ENCODE measurements at regions not wholly inside any gene's neighbourhood (a gene's known extent, or its start where the extent isn't known, plus 50 kb on each side); places are given as distances from the start of the nearest gene placed in this dataset.
"Not testable (repeated sequence)": the region's sequence is repeated elsewhere in the genome, so short reads cannot be mapped to it uniquely, and the experiment has no call there.

DNA sequence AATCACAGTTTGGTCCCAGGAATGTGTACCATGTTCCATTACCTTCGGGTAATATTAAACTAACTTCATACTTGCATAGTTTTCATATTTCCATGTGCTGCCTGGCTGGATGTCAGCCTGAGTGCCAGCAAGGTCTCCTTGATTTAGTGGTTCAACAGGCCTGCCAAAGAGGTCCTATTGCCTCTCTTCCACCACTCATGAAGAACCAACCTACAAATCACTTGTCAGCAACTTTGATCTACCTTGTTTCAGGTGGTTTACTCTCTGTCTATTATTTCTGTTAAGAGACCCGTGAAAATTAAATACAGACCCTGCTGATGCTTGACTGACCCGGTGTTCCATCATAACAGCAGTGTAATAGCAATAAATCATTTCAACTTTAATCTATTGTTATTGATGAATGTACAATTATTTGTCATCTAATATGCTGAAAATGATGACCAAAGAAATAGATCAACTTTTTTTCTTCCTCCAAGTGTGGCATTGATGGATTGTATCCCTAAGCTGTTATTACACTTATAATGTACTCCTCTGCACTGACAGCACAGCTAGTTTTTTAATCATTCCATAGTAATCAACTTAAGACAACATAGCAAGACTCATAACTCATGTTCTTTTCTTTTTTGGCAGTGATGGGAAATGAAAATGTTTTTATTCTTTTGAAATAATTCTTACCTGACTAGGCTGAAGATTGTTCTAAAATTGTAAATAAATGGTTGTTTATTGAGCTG lies 1220.2 kb upstream of the ACVR2A start:
- no peak for DNase-seq

DNA sequence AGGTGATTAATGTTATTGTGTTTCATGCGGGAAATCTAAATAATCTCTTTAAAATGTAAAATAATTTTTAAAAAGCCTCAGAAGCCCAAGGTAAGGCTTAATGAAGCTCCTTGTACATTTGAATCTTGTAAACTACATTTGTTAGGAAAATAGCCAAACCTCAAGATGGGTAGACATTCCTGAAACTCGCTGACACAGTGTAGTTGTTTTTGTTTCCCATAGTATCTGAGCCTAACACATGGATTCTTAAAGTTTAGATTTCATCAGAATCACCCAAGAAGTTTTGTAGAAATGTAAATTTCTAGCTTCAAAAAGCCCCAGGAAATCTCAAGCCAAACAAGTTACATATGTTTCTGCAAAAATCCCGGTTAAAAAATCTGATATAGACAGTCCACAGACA lies 1221.1 kb upstream of the ACVR2A start:
- no peak for DNase-seq

- DNase-seq, result no peak
Measured at GRCh38 chr2:146621656-146622055, 1223.2 kb upstream of the ACVR2A start.

DNA sequence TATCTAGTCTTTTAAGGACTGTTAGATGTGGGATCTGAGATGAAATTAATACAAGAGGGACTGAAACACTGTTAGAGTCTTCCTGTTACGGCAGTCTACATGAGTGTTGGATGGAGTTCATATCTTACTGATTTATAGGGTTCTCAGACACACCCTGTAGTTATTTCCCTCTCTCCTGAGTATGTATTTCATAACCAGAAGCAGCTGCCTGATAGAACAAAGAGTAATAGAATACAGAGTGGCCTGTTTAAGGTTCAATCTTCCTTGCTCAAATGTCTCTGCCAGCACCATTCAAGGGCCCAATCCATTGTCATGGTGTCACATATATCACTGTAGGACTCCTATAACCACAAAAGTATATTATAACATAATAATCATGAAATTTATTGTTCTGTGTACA lies 1229.1 kb upstream of the ACVR2A start:
- DNase-seq, result no peak

GRCh38 chr2:146608490-146608889 lies 1236.3 kb upstream of the ACVR2A start:
- no peak for DNase-seq

DNA sequence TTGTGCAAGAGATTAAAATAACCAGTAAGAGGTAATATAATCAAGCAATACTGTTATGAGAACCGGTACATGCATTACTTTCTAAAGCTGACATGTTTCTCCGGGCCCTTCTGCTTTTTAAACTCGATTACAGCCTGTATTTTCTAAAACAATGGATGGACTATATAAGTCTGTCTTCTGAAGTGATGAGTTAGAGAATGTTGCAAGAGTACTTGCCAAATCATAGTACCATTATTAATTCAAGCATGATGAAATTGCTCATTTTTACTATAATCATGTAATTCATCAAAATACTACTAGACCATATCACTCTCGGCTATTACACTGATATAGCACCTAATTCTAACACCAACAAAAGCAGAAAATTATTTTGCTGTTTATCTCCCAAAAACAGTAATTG lies 1240.3 kb upstream of the ACVR2A start:
- no peak for DNase-seq

DNA sequence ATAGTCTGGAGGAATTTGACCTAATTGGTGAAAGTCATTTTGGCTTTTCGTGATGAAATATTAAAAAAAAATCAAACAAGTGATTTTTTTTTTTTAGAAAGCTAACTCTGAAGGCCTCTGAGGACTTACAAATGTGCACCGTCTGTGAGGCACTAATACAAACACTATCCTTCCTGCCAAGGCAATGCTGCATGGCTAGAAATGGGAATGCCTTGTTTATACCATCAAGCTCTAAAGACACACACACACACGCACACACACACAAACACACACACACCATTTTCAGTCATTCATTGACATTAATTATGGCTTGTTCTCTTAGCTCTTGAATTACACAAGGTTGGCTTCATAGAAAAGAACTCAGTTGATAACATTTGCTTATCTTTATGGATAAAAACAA lies 1242.0 kb upstream of the ACVR2A start:
- DNase-seq, result no peak

- DNase-seq, result no peak
Measured at GRCh38 chr2:146602383-146602782, 1242.4 kb upstream of the ACVR2A start.

DNA sequence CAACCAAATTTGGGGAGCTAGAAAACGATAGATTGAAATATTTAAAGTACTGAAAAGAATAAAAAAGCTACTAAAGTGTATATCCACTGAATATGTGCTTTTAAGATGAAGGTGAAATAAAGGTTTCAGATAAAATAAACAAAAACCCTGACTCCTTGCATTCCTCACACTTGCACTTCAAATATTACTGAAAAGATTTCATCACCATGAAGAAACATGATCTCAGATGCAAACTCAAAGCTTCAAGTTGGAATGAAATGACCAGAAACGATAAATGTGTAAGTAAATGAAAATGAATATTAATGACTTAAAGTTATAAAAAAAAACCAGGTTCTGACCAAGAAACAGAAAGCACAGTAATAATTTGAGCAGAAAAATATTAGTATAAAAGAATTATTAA lies 1246.0 kb upstream of the ACVR2A start:
- no peak for DNase-seq

DNA sequence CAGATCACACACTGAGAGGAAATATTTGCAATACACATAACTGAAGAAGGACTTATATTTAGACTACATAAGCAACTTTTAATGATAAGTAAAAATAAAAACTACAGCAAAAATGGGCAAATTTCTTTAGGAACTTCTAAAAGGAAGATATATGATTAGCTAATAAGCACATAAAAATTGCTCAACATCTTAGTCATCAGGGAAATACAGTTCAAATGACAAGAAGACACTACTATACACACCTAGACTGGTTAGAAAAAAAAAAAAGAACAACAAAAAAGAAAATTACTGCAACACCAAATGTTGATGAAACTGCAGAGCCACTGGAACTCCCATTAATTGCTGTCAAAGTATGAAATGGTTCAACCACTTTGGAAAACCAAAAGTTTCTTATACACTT lies 1247.5 kb upstream of the ACVR2A start:
- no peak for DNase-seq

- DNase-seq, result no peak
Measured at GRCh38 chr2:146591908-146592307, 1252.9 kb upstream of the ACVR2A start.

GRCh38 chr2:146587291-146587713 lies 1257.5 kb upstream of the ACVR2A start:
- DNase-seq, result no peak

DNA sequence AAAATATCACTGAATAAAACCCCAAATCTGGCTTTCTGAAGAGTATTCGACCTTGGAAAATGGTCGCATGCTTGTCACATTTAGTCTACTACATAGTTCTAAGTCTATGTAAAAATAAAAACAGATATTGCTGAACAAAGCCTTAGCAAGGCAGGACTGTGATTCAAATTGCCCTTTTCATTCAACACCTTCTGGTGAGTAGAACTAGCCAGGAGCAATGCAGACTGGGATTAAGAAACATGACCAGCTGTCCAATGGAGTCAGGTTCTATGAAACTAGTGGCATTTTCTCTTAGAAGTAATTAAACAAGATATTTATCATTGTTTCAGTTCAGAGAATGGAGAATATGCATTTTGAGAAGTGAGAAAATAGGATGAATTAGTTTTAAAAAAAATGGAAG lies 1260.5 kb upstream of the ACVR2A start:
- no peak for DNase-seq

- no peak for DNase-seq
Measured at GRCh38 chr2:146579147-146579930, 1265.5 kb upstream of the ACVR2A start.

DNA sequence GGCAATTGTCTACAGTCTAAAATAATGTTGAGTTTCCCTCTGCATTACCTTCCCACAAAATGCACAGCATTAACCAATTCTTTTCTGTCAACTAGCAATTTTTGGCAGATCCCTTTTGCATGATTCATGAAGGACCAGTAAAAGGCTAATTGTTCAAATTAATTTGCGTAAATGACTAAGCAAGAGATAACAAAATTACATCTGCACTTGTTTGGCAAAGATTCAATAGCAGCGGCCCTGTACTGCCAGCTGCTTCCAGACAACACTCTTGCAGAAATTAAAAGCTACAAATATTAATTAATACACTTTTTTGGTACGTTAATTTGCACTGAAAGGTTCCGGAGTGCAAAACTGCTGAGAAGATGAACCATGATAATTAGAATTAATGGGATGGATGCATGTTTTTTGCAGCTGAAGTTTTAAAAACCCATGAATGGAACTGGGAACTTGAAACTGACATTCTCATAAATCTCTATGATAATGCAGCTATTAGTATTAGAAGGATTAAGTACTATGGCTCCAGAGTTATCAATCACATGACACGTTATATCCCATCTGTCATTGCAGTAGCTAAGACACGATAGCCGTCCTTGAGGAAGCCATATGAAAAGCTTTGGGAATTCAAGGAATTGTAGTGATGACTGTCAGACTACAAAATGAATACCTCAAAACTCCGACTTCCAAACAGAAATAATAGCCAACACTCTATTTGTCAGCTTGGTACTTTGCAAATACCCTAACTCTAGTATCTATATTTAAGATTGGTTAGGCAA lies 1268.3 kb upstream of the ACVR2A start:
- DNase-seq, result no peak

DNA sequence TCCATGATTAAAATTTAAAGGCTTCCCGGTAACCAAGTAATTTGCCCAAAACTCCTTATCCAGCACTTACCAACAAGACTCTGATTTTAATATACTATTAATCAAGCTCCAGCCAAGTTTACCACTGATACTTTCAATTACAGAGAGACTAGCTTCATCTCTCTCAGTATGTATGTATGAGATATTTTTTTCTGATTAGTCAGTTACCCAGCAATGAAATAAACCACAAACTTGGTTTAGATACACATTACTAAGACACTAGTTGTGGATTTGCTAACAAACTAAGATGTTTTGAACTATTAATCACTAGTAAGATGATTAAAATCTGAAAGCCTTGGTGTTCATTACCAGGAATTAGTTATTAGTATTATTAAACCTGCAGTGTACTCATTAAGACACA lies 1272.2 kb upstream of the ACVR2A start:
- no peak for DNase-seq

DNA sequence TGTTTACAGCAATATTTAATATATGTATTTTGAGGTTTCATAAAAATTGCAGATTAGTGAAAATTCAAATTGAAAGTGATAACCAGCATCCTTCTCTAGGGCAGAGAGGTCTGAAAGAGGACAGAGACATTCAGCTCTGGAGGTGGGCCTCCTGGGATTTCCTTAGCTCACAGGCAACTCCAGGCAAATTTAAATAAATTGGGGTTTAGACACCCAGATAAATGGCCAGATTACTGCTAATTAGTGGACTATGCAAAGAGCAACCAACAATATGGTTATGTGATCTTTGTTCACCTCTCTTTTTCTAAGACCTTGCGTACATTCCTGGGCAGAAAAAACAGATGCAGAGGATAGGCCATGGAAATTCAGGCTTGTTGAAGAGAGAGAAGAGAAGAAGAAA lies 1282.8 kb upstream of the ACVR2A start:
- DNase-seq, result no peak

DNA sequence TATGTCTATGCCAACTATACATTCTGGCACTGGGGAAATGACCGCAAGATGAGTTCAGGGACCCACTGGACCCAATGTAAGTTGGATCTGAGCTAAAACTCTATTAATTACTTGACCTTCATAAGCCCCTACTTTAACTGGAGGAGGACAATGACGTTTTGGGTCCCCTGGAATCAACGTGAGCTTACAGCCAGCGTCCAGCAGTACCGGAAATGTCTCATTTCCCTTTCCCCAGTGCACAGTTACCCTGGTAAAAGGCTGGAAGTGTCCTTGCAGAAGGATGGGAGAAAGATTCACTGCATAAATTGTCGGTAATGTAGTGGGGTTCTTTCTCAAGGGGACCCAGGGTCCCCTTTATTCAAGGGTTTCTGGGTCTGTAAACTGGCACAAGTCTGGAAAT lies 1297.6 kb upstream of the ACVR2A start:
- DNase-seq, result no peak

DNA sequence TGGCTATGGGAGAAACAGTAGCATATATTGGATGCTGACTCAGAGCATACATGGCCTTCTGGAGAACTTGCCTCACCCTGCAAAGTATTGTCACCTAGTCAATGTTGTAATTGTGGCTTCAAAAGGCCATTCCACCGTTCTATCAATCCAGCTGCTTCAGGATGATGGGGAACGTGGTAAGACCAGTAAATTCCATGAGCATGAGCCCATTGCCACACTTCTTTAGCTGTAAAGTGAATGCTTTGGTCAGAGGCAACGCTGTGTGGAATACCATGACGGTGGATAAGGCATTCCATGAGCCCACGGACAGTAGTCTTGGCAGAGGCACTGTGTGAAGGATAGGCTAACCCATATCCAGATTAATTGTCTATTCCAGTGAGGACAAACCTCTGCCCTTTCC lies 1300.1 kb upstream of the ACVR2A start:
- no peak for DNase-seq

DNA sequence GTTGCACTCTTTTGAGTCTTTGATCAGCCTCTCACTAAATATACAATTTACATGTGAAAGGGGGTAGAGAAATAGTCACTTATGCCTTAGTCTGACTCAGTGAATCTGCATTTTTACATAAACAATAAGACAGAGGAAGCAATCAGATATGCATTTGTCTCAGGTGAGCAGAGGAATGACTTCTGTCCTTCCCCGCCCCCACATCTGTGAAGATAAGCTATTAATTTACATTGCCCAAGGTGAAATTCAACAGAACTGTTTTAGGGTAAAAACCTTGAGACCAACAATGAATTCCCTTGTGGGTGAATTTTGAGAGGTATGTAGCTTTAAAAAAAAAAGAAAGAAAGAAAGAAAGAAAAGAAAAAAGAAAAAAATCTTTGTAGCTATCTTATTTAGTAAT lies 1302.9 kb upstream of the ACVR2A start:
- DNase-seq, result no peak

DNA sequence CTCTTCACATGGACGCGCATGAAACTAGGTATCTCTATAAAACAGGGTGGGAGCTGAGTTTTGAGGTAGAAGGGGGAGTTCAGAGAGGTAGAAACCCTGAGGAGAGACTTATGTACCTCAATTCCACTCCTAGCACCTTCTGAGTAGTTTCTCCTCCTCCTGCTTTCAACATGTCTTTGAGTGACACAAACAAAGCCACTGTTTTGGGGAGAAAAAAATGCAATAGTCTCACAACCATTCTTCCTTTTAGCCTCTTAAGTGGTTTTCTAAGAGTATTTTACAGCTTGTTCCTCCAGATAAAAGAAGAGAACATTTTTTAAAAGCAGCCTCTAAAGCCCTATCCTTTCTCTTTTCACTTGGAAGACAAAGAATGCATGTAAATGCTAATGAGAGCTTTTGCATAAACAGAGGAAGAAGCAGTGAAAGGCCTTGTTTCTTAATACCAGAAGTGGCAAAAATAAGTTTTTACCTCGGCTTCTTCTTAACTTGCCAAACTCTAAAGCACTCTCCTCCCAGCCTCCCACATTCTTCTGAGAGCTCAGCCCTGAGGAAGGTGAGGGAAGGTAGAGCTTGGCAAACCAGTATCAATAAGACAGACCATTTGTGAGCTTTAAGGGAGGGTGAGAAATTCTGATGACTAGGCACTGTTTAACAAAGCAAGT lies 1304.4 kb upstream of the ACVR2A start:
- no peak for DNase-seq

DNA sequence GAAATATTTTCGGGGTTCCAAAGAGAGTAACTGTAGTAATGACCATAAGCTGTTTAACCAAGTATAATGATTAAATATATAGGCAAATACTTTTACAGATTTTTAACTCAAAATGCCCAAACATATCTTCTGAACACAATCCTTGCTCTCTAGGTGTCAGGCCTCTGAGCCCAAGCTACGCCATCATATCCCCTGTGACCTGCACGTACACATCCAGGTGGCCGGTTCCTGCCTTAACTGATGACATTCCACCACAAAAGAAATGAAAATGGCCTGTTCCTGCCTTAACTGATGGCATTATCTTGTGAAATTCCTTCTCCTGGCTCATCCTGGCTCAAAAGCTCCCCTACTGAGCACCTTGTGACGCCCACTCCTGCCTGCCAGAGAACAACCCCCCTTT lies 1305.1 kb upstream of the ACVR2A start:
- DNase-seq, result not testable (repeated sequence)

GRCh38 chr2:146537477-146537876 lies 1307.4 kb upstream of the ACVR2A start:
- no peak for DNase-seq
